HG02588 (cell line): ENCODE measurements at regions not wholly inside any gene's neighbourhood (a gene's known extent, or its start where the extent isn't known, plus 50 kb on each side); places are given as distances from the start of the nearest gene placed in this dataset.

Experiments
- ATAC-seq: cut with Tn5 transposase; IDR thresholded peaks from one replicate; pipeline ENCODE4 v1.9.1; 2021; ENCODE audit warnings: mild to moderate bottlenecking, moderate library complexity; ENCODE audit not compliant: unreplicated experiment

DNA sequence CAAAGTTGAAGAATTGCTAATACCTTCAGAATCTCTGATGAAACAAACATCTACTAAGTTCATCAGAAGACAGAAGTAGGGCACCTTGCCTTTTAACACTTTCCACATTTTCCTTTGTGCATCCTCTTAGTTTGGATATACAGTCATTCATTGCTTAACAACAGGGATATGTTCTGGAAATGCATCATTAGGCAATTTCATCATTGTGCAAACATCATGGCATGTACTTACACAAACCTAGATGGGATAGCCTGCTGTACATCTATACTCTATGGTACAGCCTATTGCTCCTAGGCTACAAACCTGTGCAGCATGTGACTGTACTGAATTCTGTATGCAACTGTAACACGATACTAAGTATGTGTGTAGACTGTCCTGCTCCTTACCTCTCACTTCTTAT, 169.8 kb downstream of the SUCLA2 start:
- no peak for ATAC-seq

DNA sequence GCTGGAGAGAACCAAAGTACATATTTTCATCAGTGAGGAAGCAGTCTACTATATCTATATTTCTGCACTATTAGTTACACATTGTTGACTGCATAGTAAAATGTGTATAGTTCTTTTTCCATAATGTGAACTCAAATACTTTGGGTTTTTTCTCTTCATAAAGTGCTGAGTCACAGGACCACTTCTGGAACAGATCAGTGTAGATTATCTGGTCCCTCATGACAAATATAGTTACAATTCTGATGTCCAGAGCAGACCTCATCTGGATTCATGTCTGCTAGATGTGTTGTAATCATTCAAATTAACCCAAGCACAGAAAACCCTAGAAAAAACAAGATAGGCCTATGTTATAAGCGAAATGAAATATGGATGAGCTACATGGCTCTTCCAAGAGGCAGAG, 171.4 kb downstream of the SUCLA2 start:
- ATAC-seq = no peak

DNA sequence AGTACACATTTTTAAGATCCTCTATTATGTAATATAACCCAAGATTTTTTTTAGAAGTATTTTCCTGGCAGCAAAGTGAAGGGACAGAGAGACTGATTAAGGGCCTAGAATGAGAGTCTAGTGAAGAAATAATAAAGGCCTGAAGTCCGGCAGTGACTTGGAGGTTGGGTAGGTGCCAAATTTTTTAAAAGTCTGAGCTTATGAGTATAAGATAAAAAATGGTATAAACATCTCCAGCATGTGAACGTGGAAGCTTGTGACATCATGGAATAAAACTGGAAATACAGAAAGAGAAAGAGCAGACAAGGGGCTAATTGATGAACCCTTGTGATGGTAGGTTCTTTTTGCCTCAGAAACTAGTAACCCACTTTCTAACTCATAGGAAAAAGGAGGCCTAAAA, 174.6 kb downstream of the SUCLA2 start:
- no peak for ATAC-seq

DNA sequence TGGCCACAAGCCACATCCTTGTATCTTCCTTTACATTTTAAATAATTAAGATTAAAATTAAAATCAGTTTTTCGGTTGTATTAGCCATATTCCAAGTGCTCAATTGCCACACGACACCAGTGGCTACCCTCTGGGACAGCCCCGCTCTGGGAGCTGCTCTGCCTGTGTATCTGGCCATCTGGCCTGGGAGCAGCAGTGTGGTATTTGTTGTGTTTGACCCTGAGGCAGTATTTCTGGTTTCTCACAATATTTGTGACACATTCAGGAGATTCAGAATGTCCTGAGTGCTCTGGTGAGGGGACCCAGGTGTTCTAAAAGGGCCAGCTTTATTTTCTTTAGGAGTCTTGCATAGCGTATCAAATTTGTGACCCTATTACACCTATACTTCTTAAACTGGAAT, 179.0 kb downstream of the SUCLA2 start:
- ATAC-seq = no peak

DNA sequence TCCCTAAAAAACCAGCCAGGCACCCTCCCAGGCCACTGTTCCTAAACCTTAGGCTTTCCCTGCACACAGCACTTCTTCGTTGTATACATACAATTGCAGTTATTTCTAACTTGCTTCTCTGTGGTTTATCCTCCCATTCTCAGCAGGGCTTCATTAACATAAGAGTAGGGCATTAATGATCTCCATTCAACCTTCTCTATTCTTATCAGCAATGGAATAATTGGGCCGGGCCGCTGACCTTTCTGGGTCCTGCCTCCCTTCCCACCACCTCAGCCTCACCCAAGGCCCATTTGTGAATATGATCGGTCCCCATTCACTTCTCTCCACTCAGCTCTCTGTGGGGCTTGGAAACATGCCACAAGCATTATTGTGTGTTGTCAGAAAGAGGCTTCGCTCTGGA, 184.2 kb downstream of the SUCLA2 start:
- no peak for ATAC-seq

DNA sequence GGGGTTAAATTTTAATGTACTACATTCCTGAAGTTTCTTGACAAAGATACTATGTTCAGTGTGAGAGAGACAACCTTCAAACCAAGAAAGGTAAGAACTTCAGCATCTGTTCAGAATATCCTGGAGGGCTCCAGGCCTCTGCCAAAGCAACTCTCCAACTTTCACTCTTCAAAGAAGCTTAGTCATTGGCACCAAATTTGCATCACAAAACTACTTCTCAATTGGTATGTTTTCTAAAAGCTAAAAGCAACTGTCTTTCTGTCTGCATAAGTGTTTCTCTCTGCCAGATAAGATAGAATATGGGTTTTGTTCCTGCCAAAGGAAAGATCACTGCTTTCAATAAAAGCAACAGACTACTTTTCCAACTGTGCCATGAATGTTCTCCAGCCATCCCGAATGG, 187.4 kb downstream of the SUCLA2 start:
- ATAC-seq = no peak

DNA sequence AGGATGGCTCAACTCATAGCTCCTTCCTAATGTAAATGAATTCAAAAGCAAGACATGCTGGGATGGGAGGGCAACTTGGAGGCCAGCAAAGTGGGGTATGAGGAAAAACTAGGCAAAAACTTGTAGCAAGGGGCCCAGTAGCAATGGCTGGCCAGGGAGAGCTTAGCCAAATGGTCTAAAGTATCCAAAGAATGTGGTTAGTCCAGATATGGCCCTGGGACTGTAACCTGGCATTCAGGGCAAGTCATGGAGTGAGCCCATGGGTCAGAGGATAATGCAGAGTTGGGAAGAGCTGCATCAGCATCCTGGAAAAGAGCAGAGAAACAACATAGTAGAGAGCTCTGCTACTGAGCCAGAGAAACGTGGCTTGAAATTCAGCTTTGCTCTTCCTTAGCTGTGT, 191.7 kb downstream of the SUCLA2 start:
- no peak for ATAC-seq

DNA sequence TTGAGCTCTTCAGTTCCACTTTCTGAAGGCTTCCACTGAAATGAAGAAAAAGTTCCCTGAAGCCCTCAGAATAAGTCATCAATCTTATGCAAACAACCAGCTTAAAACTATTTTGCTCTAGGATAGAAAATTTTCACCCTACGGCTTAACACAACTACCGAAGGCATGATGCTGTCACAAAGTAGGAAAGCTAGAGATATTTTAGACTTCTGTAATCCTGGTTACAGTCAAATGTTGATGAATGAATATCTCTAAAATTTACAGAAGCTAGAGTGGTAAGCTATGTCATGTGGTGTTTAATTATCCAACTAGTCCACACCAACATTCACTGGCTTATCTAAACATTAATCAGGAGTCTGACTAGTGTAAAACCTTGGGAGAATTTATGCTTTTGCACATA, 197.9 kb downstream of the SUCLA2 start:
- ATAC-seq = no peak

DNA sequence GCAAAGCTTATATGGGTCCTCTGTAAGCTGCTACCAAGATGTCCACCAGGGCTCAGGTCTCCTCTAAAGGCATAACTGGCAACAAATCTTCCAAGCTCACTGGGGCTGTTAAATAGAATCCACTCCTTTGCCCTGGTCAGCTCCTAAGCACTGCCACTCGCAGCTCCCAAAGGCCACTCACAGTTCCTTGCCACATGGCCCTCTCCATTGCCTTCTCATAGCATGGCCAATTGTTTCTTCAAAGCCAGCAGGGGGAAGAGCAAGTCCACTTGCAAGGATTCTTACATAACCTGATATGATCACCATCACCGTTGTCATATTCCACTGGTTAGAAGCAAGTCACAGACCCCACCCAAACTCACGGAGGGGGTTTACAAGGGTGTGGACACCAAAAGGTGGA, 199.5 kb downstream of the SUCLA2 start:
- no peak for ATAC-seq

DNA sequence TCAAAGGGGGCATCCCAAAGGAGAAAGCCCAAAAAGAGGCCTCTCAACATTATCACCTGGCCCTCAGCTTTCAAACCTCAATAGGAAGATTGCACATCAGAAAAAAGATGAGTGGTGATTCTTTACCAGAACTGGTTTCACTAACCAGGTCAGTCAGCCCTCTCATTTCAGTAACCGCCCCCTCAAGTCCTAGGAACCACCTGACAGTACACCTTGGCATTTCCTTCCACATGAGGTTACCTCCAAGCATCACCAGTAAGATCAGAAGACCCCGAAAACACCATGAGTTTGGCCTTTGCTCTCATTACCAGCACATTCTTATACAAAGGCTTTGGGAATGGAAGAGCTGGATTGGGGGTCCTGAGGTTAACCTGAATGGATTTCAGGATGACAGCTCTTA, 200.5 kb downstream of the SUCLA2 start:
- ATAC-seq = no peak

DNA sequence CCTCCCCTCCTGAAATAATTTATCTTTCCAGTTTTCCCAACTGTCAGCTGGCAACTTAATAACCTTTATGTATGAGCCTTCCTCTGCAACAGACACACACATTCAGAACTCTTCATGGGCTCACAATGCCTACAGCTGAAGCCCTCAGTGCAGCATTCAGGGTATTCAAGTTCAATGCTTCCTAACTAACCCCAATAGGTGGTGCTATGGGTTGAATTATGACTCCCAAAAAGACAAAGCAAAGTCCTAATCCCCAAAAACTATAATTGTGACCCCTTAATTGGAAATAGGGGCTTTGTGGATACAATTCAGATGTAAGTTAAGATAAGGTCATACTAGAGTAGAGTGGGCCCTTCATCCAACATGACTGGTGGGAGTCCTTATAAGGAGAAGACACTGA, 202.2 kb downstream of the SUCLA2 start:
- ATAC-seq = no peak

DNA sequence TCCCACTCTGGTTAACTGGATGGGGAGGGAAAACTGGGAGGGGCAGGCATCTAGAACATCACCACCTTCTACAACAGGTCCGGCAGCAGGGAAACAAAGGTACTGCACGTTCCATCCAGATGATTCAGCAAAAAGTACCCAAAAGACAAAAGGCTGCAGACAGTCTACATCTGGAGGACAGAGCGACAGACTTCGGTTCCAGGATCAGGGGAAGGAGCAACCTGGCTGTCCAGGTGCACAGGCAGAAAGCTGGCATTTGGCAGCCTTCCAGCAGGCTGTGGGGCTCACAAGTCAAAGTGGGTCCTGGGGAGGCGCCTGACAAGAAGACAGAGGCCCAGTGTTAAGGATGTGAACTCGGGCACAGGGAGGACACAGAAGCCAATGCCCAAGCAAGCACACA, 202.9 kb downstream of the SUCLA2 start:
- ATAC-seq = no peak

DNA sequence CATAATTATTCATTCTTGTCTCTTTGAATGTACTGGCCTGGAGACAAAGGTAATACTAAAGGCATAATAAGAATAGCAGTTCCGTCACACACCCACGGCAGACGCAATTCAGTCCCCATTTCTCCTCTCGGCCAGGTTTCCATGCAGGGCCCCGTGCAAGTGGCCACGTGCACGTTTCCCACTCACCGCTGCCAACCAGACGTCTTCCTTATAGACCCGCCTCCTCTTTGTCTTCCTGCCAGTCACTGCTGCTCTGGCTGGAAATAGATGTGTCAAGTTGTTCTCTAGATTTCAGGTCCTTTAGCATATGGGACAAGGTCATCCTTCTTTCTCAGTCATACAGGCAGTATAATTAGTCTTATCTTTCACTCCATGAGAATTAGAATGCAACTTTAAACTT, 204.3 kb downstream of the SUCLA2 start:
- ATAC-seq = no peak

DNA sequence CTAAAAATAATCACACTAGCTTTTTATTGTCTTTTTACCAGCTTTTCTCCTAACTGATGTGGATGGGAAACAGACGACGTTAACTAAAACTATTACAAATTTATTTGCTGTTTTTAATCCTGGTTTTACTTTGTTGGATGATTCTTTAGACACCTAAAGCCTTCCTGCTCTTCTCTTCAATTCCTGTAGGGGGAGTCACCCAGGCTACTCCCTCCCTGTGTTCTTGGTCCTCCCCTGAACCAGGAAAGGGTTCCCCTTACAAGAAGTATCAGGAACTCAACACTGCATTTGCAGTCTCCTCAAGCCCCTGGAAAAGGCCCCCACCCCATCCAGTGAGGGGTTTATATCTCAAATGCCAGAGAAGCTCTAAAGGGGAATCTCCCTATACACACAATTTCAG, 206.1 kb downstream of the SUCLA2 start:
- no peak for ATAC-seq

DNA sequence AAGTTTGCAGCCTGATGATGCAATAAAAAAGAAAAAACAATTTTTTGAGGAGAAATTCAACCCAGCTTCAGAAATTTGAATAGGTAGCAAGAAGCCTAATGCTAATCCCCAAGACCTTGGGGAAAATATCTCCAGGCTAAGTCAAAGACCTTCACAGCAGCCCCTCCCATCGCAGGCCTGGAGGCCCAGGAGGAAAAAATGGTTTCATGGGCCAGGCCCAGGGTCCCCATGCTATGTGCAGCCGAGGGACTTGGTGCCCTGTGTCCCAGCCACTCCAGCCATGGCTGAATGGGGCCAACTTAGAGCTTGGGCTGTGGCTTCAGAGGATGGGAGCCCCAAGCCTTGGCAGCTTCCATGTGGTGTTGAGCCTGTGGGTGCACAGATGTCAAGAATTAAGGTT, 210.3 kb downstream of the SUCLA2 start:
- no peak for ATAC-seq

DNA sequence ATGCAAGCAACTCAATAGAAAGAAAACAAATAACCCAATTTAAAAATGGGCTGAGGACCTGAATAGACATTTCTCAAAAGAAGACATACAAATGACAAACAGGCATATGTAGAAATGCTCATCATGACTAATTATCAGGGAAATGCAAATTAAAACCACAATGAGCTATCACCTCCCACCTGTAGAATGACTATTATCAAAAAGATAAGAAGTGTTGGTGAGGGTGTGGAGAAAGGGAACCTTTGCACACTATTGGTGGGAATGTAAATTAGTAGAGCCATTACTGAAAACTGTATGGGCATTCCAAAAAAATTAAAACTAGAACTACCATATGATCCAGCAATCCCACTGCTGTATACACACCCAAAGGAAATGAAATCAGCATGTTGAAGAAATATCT, 212.2 kb downstream of the SUCLA2 start:
- ATAC-seq = no peak

DNA sequence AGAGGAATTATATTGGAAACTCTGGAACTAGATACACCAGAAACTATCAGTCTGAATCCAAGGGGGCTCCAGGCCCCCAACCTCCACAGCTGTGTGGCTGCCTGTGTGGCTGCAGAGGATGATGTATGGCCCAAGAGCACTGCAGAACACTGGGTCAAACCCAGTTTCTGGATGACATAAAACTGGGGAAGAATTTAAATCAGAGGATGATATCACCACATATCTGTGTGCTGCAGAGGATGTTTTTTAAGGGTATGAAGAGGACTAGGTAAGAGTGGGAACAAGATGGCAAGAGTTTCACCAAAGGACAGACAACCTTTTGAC, 226.4 kb downstream of the SUCLA2 start:
- ATAC-seq = no peak

DNA sequence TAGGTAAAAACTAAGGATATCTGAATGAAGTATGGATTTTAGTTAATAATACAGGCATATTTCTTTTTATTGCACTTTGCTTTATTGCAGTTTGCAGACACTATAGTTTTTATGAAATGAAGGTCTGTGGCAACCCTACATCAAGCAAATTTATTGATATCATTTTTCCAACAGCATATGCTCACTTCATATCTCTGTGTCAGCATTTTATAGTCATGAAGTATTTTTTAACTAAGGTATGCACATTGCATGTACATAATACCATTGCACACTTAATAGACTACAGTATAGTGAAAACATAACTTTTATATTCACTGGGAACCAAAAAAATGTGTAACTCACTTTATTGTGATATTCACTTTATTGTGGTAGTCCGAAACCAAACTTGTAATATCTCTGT, 236.3 kb downstream of the SUCLA2 start:
- no peak for ATAC-seq

DNA sequence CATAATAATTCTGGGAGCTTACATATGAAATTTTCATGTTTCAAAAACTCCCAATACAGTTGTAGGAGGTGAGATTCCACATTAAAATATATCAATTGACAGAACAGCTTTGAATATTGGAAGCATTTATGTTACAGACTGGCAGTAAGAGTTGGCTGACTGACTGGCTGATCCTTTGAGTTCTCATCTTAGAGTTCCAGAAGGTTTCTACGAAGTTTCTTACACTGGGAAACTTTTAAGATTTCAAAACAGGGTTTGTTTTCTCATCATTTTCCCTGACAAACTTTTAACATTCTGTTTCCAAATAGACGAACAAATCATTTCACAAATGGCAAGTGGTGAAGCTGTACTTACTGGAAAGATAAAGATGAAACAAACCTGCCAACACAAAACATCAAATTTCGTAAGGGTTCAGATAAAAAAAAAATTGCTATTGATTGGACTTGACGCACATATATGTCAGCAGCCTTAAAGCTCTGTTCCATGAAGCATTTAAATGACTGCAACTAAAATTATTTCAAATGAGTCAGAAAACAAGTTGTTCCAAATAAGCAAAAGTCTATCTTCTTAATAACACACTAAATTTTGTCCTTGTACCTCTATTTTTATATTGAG, 243.5 kb downstream of the SUCLA2 start:
- no peak for ATAC-seq

DNA sequence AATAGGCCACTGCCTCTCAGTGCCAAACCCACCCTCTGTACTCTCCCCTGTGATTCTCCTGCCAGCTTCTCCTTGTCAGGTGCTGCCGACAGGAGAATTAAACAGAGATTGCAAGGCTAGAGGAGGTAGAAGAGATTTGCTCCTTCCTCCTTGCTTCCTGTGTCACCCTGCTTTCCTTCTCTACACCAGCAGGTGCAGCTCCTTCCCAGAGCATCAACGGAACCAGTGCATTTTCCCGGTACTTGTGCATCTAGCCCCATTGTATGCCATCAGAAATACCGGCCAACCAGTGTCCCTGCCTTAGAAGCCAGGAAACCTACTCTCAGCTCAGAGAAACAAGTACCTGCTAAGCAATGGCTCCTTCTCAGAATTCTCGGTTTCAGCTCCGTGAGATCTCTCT, 253.2 kb downstream of the SUCLA2 start:
- no peak for ATAC-seq

DNA sequence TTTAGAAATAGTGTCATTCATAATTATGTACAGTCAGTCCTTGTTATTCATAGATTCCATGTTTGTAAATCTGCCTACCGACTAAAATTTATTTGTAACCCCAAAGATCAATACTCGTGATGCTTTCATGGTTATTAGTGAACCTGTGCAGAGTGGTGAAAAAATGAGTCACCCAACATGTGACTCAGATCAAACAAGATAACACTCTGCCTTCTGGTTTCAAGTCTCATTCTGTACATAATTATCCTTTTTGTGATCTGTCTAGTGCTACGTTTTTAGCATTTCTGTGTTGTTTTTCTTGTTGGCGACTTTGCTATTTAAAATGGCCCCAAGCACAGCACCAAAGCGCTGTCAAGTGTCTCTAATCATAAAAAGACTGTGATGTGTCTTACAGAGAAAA, 274.7 kb downstream of the SUCLA2 start:
- ATAC-seq = no peak

DNA sequence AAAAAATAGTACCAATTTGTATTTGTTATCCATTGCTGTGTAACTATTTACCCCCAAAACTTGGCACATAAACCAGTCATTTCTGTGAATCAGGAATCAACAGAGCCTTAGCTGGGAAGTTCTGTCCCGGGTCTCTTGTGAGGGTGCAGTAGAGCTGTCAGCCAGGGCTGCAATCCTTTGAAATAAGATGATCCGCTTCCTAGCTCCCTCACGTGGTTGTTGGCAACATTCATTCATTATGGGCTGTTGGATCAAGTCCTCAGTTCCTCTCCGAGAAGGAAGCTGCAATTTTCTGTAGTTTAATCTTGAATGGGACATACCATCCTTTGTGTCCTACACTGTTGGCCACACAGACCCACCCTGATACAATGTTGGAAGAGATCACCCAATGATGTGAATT, 277.2 kb downstream of the SUCLA2 start:
- no peak for ATAC-seq

DNA sequence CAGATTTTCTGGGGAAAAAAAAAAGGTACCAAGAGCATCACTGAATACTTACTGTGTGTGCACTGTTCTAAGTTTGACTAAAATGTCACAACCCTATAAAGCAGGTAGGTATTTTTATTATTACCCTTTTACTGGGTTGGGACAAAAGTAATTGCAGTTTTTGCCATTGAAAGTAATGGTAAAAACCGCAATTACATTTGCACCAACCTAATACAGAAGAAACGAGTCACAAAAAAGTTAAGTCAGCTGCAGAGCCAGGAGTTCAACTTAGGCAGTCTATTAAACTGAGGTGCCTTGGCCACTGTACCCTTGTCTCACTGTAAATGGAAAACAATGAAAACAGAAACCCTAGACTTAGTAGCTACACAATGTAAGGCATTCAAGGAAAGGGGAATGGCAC, 281.9 kb downstream of the SUCLA2 start:
- no peak for ATAC-seq

DNA sequence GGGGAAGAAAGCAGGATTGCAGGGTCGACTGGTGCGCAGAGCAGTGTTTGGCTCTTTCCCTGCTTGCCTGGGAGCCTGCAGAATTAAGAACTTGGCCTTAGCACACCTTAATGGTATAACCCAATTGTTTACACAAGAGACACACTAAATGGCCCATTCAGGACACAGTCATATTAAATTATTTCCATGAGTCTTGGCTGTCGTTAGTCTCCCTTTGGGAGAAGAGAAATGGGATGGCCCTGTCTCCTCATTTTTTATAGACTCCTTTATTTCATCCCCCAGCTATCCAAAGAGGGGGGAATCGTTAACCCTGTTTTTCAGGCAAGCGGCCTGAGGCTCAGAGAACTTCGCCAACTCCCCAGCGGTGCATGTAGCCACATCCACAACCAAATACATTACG, 282.5 kb downstream of the SUCLA2 start:
- ATAC-seq = no peak
